Stimulated activated memory B cell treated with anti-CD40 and anti-IgM and Interleukin-4, amounts not matched to agents 10 μg/mL and 1 μg/mL and 100 μg/mL, for 72 hours (primary cell): ENCODE measurements at regions not wholly inside any gene's neighbourhood (a gene's known extent, or its start where the extent isn't known, plus 50 kb on each side); places are given as distances from the start of the nearest gene placed in this dataset.
"Not testable (repeated sequence)": the region's sequence is repeated elsewhere in the genome, so short reads cannot be mapped to it uniquely, and the experiment has no call there.

Experiments
- ATAC-seq: fragments of 150-1000 bp; cut with Tn5 transposase; 2 replicates; pipeline ENCODE4 v1.10.0; 2021
- H3K27ac Mint-ChIP-seq: one replicate; pipeline ENCODE4 v1.8.0; 2022; ENCODE audit warnings: mild to moderate bottlenecking, mixed read lengths
- H3K27me3 Mint-ChIP-seq: one replicate; pipeline ENCODE4 v1.8.0; 2022; ENCODE audit warnings: mixed read lengths
- H3K36me3 Mint-ChIP-seq: one replicate; pipeline ENCODE4 v1.8.0; 2022; ENCODE audit warnings: mixed read lengths
- H3K4me1 Mint-ChIP-seq: one replicate; pipeline ENCODE4 v1.8.0; 2022; ENCODE audit warnings: mixed read lengths
- H3K4me3 Mint-ChIP-seq: one replicate; pipeline ENCODE4 v1.8.0; 2022; ENCODE audit warnings: mild to moderate bottlenecking, moderate library complexity, mixed read lengths
- H3K9me3 Mint-ChIP-seq: one replicate; pipeline ENCODE4 v1.8.0; 2022; ENCODE audit warnings: mixed read lengths

GRCh38 chr20:1845163-1845523, 50.1 kb upstream of the SIRPA start:
- ATAC-seq: no peak
- peak overlapping the region; percentile 50 for H3K27ac Mint-ChIP-seq

DNA sequence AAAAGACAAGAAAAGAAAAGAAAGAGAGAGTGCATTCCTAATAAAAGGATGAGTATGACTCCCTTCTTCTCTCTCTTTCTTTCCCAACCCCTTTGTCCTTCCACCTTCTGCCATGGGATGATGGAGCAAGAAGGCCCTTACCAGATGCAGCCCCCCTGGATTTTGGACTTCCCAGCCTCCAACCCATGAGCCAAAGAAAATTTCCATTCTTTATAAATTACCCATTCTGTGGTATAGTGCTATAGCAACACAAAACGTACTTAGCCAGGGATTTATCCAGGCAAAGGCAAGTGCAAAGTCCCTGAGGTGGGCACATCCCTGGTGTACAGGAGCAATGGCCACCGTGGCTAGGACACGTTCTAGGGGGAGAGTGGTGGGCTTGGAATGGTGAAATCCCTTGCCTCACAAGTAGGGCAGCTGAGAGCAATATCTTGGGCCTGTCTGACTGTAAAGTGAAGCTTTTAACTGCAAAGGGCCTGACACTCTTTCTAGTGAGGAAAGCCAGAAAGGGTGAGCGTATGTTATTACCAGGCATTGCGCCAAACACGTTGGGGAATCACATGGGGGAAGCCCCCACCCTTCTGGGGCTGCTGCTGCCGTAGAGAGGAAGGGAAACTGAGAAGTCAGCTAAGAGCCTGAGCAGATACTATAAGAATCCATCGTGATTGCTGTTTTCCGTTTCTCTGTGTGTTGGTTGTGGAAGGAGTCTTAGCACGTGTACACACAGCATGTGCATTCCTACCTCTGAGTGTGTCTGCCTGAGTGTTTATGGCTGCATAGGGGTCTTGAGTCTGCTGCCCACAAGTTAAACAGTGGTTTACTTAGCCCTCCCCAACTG, 50.7 kb upstream of the SIRPA start:
- H3K27me3 Mint-ChIP-seq: no peaks in the 10 kb centered on the region
- peak; percentile 99 for ATAC-seq
- H3K36me3 Mint-ChIP-seq: peaks cover 13% of the 10 kb centered on the region
- H3K9me3 Mint-ChIP-seq: peaks cover 11% of the 10 kb centered on the region
- H3K27ac Mint-ChIP-seq: peak overlapping the region; percentile 50
- peaks cover 71% of the 10 kb centered on the region for H3K4me1 Mint-ChIP-seq
- H3K4me3 Mint-ChIP-seq: no peak overlapping the region

More at GRCh38 chr20:1845163-1845523, 50.1 kb upstream of the SIRPA start:
- peaks cover 11% of the 10 kb centered on the region for H3K9me3 Mint-ChIP-seq
- no peak overlapping the region for H3K4me3 Mint-ChIP-seq
- H3K36me3 Mint-ChIP-seq: peaks cover 13% of the 10 kb centered on the region
- H3K27me3 Mint-ChIP-seq: no peaks in the 10 kb centered on the region
- H3K4me1 Mint-ChIP-seq: peaks cover 74% of the 10 kb centered on the region

GRCh38 chr20:1842281-1842680, 52.9 kb upstream of the SIRPA start:
- H3K27ac Mint-ChIP-seq: no peak overlapping the region
- ATAC-seq: no peak
- H3K4me3 Mint-ChIP-seq: no peak overlapping the region
- H3K9me3 Mint-ChIP-seq: peaks cover 7% of the 10 kb centered on the region
- peaks cover 48% of the 10 kb centered on the region for H3K4me1 Mint-ChIP-seq
- peaks cover 6% of the 10 kb centered on the region for H3K36me3 Mint-ChIP-seq
- H3K27me3 Mint-ChIP-seq: no peaks in the 10 kb centered on the region

- H3K27me3 Mint-ChIP-seq: no peaks in the 10 kb centered on the region
- H3K36me3 Mint-ChIP-seq: peaks cover 2% of the 10 kb centered on the region
- ATAC-seq: no peak
- no peak overlapping the region for H3K27ac Mint-ChIP-seq
- no peak overlapping the region for H3K4me3 Mint-ChIP-seq
- peaks cover 4% of the 10 kb centered on the region for H3K9me3 Mint-ChIP-seq
- H3K4me1 Mint-ChIP-seq: peaks cover 43% of the 10 kb centered on the region
Observed at GRCh38 chr20:1841554-1842140, 53.6 kb upstream of the SIRPA start.

GRCh38 chr20:1840817-1841553, 54.2 kb upstream of the SIRPA start:
- Mint-ChIP-seq H3K27ac (peak overlapping the region; percentile 1), H3K36me3 (no peaks in the 10 kb centered on the region)
- ATAC-seq: no peak

GRCh38 chr20:1839376-1840317, 55.6 kb upstream of the SIRPA start:
- not testable (repeated sequence) for ATAC-seq, H3K4me3 Mint-ChIP-seq, H3K36me3 Mint-ChIP-seq

More at GRCh38 chr20:1840817-1841553, 54.2 kb upstream of the SIRPA start:
- Mint-ChIP-seq H3K9me3 (no peaks in the 10 kb centered on the region), H3K4me3 (no peak overlapping the region), H3K27me3 (no peaks in the 10 kb centered on the region), H3K4me1 (peaks cover 37% of the 10 kb centered on the region)

GRCh38 chr20:1838556-1839279, 56.5 kb upstream of the SIRPA start:
- no peak for ATAC-seq
- H3K4me3 Mint-ChIP-seq: no peak overlapping the region

More at GRCh38 chr20:1839376-1840317, 55.6 kb upstream of the SIRPA start:
- not testable (repeated sequence) for H3K27ac Mint-ChIP-seq, H3K9me3 Mint-ChIP-seq, H3K27me3 Mint-ChIP-seq
- H3K4me1 Mint-ChIP-seq: peaks cover 23% of the 10 kb centered on the region

DNA sequence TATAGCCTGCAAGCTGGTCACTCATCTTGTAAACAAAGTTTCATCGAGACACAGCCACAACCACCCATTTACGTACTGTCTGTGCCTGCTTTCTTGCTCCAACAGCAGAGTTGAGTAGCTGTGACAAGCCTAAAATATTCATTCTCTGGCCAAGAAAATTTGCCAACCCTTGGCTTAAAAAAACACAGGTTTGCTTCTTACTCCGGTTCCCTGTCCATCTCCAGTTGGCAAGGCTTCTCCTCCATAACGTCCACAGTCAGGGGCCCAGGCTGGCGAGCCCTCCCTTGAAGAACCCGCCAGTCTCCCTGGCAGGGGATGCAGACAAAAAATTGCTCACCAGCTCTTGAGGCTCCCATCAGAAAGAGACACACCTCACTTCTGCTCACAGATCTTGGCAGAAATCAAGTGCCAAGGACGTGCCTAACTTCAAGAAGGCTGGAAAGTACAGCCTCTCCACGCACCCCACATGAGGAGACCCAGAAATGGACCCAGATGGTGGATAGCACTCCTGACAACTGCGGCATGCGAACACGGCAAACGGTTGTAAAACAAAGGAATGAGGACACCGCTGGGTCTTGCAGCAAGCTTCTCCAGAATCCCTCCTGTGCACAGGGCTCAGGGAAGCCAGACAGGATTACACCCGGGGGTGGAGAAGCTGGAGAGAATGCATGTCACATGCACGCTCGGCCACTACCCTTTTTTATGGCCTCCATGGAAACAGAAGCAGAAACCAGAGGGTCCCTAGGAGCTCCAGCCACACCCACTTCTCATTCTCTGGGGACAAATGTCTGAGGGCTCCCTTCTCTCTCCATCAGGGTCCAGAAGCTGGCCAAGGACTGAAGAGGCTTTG, 59.8 kb upstream of the SIRPA start:
- Mint-ChIP-seq H3K4me1 (peaks cover 17% of the 10 kb centered on the region), H3K9me3 (no peaks in the 10 kb centered on the region), H3K4me3 (no peak overlapping the region), H3K27ac (no peak overlapping the region), H3K27me3 (peaks cover 6% of the 10 kb centered on the region), H3K36me3 (no peaks in the 10 kb centered on the region)
- ATAC-seq: no peak

More at GRCh38 chr20:1838556-1839279, 56.5 kb upstream of the SIRPA start:
- H3K36me3 Mint-ChIP-seq: no peaks in the 10 kb centered on the region
- no peaks in the 10 kb centered on the region for H3K9me3 Mint-ChIP-seq
- H3K27ac Mint-ChIP-seq: no peak overlapping the region
- peaks cover 14% of the 10 kb centered on the region for H3K4me1 Mint-ChIP-seq
- H3K27me3 Mint-ChIP-seq: no peaks in the 10 kb centered on the region

GRCh38 chr20:1833728-1834726, 61.2 kb upstream of the SIRPA start:
- H3K27me3 Mint-ChIP-seq: peaks cover 6% of the 10 kb centered on the region
- no peak for ATAC-seq
- H3K36me3 Mint-ChIP-seq: no peaks in the 10 kb centered on the region
- no peak overlapping the region for H3K27ac Mint-ChIP-seq
- H3K9me3 Mint-ChIP-seq: no peaks in the 10 kb centered on the region
- no peak overlapping the region for H3K4me3 Mint-ChIP-seq
- H3K4me1 Mint-ChIP-seq: peaks cover 26% of the 10 kb centered on the region

GRCh38 chr20:1833216-1833615, 62.0 kb upstream of the SIRPA start:
- Mint-ChIP-seq H3K9me3 (no peaks in the 10 kb centered on the region), H3K27me3 (peaks cover 6% of the 10 kb centered on the region), H3K4me1 (peaks cover 34% of the 10 kb centered on the region), H3K36me3 (no peaks in the 10 kb centered on the region), H3K4me3 (no peak overlapping the region), H3K27ac (no peak overlapping the region)
- ATAC-seq: no peak

GRCh38 chr20:1832634-1833033, 62.6 kb upstream of the SIRPA start:
- Mint-ChIP-seq H3K27me3 (peaks cover 6% of the 10 kb centered on the region), H3K27ac (no peak overlapping the region), H3K4me1 (peaks cover 38% of the 10 kb centered on the region), H3K36me3 (no peaks in the 10 kb centered on the region), H3K4me3 (no peak overlapping the region), H3K9me3 (no peaks in the 10 kb centered on the region)
- no peak for ATAC-seq

GRCh38 chr20:1831606-1832005, 63.6 kb upstream of the SIRPA start:
- H3K36me3 Mint-ChIP-seq: no peaks in the 10 kb centered on the region
- no peak for ATAC-seq

More at GRCh38 chr20:1831606-1832005, 63.6 kb upstream of the SIRPA start:
- peaks cover 43% of the 10 kb centered on the region for H3K4me1 Mint-ChIP-seq
- H3K4me3 Mint-ChIP-seq: no peak overlapping the region
- no peak overlapping the region for H3K27ac Mint-ChIP-seq
- H3K27me3 Mint-ChIP-seq: peaks cover 6% of the 10 kb centered on the region
- no peaks in the 10 kb centered on the region for H3K9me3 Mint-ChIP-seq
